ENCODE measurements at regions not wholly inside any gene's neighbourhood (a gene's known extent, or its start where the extent isn't known, plus 50 kb on each side); places are given as distances from the start of the nearest gene placed in this dataset.

DNA sequence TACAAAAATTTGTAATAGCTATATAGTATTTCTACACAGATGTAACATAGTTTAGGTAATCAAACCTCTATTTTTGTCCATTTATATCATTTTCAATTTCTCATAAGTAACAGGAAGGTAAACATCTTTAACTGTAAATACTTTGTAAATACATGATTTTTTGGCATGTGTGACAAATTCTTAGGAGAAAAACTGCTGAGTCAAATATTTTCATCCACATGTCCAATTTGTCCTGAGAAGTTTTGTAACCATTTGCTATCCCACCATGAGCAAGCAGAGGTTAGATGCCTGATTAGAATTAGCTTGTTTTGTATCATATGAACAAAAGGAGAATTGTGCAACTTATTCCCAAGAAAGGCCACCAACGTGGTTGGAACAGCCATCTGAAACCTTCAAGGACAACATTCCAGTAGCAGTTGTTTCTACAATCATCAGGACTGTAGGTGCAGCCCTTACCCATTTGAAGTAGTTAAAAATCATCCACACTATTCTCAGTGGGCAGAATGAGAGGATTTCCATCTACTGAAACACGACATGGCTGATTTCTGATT lies 139.6 kb upstream of the MPPED2 start:
- SMC1A ChIA-PET (ENCODE audit: uncharacterized antibody, unreplicated experiment) = no interaction called here
- Histone ChIP-seq H3K4me1 (ENCODE audit: control insufficient read depth, insufficient read depth, low read length) (no peaks in the 10 kb centered on the region), H3K27me3 (replicated peaks in 1 of 2; ENCODE audit: control insufficient read depth in 2 of 2, insufficient read depth in 2 of 2, low read length in 1 of 2) (no peaks in the 10 kb centered on the region), H3K4me2 (ENCODE audit: control insufficient read depth, insufficient read depth) (no peak overlapping the region), H3K4me3 (no peak overlapping the region), H3K36me3 (ENCODE audit: control insufficient read depth in 2 of 2, insufficient read depth in 2 of 2, low read length in 1 of 2) (no peaks in the 10 kb centered on the region), H3K9me3 (replicated peaks; ENCODE audit: control insufficient read depth, insufficient read depth, low read length) (no peaks in the 10 kb centered on the region), H2AFZ (ENCODE audit: control insufficient read depth, low read depth, low read length) (no peak overlapping the region), H3K27ac (ENCODE audit: control insufficient read depth, insufficient read depth) (no peak overlapping the region), H3K79me2 (ENCODE audit: control insufficient read depth, insufficient read depth, low read length) (no peaks in the 10 kb centered on the region), H3K9ac (ENCODE audit: control insufficient read depth, insufficient read depth, low read length) (no peak overlapping the region), H4K20me1 (ENCODE audit: control insufficient read depth, insufficient read depth) (no peaks in the 10 kb centered on the region)
- 0% methylated on average over 2 of the region's 2 CpGs for WGBS (ENCODE audit: insufficient coverage, insufficient replicate concordance, low lambda C conversion rate, missing lambda C conversion rate)
- RAD21 ChIA-PET (ENCODE audit: unreplicated experiment) = no interaction called here
- BruUV-seq (replicated peaks) = no TSS peak
- no peak for FAIRE-seq
- POLR2A ChIA-PET = no interaction called here
- no peak for ATAC-seq
- CTCF ChIA-PET = no interaction called here
- no peak for DNase-seq (ENCODE audit: low read depth, low spot score)
- TF ChIP-seq NRF1 (conservative IDR thresholded peaks at IDR 0.05; ENCODE audit: low read depth, low read length) = no peak
- TF ChIP-seq SMAD5 (IDR thresholded peaks at IDR 0.05; ENCODE audit: low read depth) = no peak
- no peak for TF ChIP-seq SRF (IDR thresholded peaks at IDR 0.05; ENCODE audit: low read depth in 2 of 2, low read length in 2 of 2)
- TF ChIP-seq SP1 (IDR thresholded peaks at IDR 0.05; ENCODE audit: low read depth, low read length) = no peak
- no peak for TF ChIP-seq CBFB (IDR thresholded peaks at IDR 0.05; ENCODE audit: low read depth)
- TF ChIP-seq, protein P1, sequence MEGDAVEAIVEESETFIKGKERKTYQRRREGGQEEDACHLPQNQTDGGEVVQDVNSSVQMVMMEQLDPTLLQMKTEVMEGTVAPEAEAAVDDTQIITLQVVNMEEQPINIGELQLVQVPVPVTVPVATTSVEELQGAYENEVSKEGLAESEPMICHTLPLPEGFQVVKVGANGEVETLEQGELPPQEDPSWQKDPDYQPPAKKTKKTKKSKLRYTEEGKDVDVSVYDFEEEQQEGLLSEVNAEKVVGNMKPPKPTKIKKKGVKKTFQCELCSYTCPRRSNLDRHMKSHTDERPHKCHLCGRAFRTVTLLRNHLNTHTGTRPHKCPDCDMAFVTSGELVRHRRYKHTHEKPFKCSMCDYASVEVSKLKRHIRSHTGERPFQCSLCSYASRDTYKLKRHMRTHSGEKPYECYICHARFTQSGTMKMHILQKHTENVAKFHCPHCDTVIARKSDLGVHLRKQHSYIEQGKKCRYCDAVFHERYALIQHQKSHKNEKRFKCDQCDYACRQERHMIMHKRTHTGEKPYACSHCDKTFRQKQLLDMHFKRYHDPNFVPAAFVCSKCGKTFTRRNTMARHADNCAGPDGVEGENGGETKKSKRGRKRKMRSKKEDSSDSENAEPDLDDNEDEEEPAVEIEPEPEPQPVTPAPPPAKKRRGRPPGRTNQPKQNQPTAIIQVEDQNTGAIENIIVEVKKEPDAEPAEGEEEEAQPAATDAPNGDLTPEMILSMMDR (IDR thresholded peaks at IDR 0.05 in 2 of 3, conservative IDR thresholded peaks at IDR 0.05 in 1 of 3; ENCODE audit: control insufficient read depth in 2 of 3, extremely low read depth in 1 of 3, insufficient read depth in 1 of 3, low read depth in 3 of 3, low read length in 3 of 3) = no peak
- TF ChIP-seq YBX1 (IDR thresholded peaks at IDR 0.05) = no peak
- no peak for TF ChIP-seq ZBED1 (IDR thresholded peaks at IDR 0.05; ENCODE audit: borderline replicate concordance)
- TF ChIP-seq RAD51 (IDR thresholded peaks at IDR 0.05) = no peak
- TF ChIP-seq GATAD2B (conservative IDR thresholded peaks at IDR 0.05; ENCODE audit: low read depth) = no peak
- intact Hi-C loops (cut with micrococcal nuclease; ENCODE audit: unreplicated experiment) = no loop called here
- in situ Hi-C loops (cut with MboI) = no loop called here

Data from GM12878 (cell line).